CD14-positive monocyte (primary cell): ENCODE measurements at regions not wholly inside any gene's neighbourhood (a gene's known extent, or its start where the extent isn't known, plus 50 kb on each side); places are given as distances from the start of the nearest gene placed in this dataset.

Source experiments
- DNase-seq, 3 donors: peaks; one replicate each; pipeline ENCODE4 v3.0.0-alpha.2; 2011 to 2022
- H2AFZ ChIP-seq: 2 replicates; pipeline ENCODE4 v1.6.0; 2012; ENCODE audit warnings: mild to moderate bottlenecking, low read depth, low read length, inconsistent platforms; ENCODE audit not compliant: insufficient read depth, poor library complexity, severe bottlenecking
- H3K27ac ChIP-seq, 2 donors: 1 replicate in 1 of 2; 2 replicates in 1 of 2; pipeline ENCODE4 v1.5.1; 2012 to 2013; ENCODE audit warnings: low read length in 2 of 2, control low read depth in 1 of 2, inconsistent platforms in 1 of 2, low read depth in 1 of 2, mild to moderate bottlenecking in 1 of 2
- H3K27me3 ChIP-seq, 2 donors: one replicate each; pipeline versions ENCODE4 v1.6.0 to v1.6.1; 2011 to 2013; ENCODE audit warnings: low read length in 2 of 2; ENCODE audit not compliant: control insufficient read depth in 2 of 2, insufficient read depth in 2 of 2
- H3K36me3 ChIP-seq, 2 donors: replicated peaks in 1 of 2; 1 replicate in 1 of 2; 2 replicates in 1 of 2; pipeline versions ENCODE4 v1.5.1 to v1.6.1; 2012 to 2013; ENCODE audit warnings: low read length in 2 of 2, control low read depth in 1 of 2, inconsistent platforms in 1 of 2, mild to moderate bottlenecking in 1 of 2; ENCODE audit not compliant: insufficient read depth in 2 of 2, control insufficient read depth in 1 of 2
- H3K4me1 ChIP-seq, 2 donors: 1 replicate in 1 of 2; 2 replicates in 1 of 2; pipeline versions ENCODE4 v1.5.1 to v1.6.1; 2012 to 2013; ENCODE audit warnings: low read length in 2 of 2, control low read depth in 1 of 2, inconsistent platforms in 1 of 2, mild to moderate bottlenecking in 1 of 2, moderate library complexity in 1 of 2; ENCODE audit not compliant: insufficient read depth in 2 of 2, control insufficient read depth in 1 of 2
- H3K4me2 ChIP-seq: replicated peaks from 2 replicates; pipeline ENCODE3; 2012; ENCODE audit warnings: low read length, moderate library complexity, mild to moderate bottlenecking; ENCODE audit not compliant: poor library complexity, severe bottlenecking; ENCODE audit errors: extremely low read depth
- H3K4me3 ChIP-seq, 3 experiments: fragments of 200-600 bp in 1 of 3; sonication (generic) in 1 of 3; replicated peaks in 1 of 3; 1 replicate in 2 of 3; 2 replicates in 1 of 3; pipeline ENCODE4 v1.5.1; 2011 to 2013; ENCODE audit warnings: low read length in 3 of 3, mild to moderate bottlenecking in 3 of 3, control low read depth in 2 of 3, low read depth in 2 of 3, inconsistent platforms in 1 of 3, moderate library complexity in 1 of 3
- H3K79me2 ChIP-seq: 2 replicates; pipeline ENCODE4 v1.6.0; 2012; ENCODE audit warnings: mild to moderate bottlenecking, control low read depth, inconsistent platforms, low read length, moderate library complexity; ENCODE audit not compliant: insufficient read depth
- H3K9ac ChIP-seq: 2 replicates; pipeline ENCODE4 v1.6.0; 2017; ENCODE audit warnings: low read length, mild to moderate bottlenecking; ENCODE audit not compliant: insufficient read depth, poor library complexity, severe bottlenecking
- H3K9me3 ChIP-seq, 2 donors: replicated peaks in 1 of 2; 1 replicate in 1 of 2; 2 replicates in 1 of 2; pipeline versions ENCODE4 v1.5.1 to v1.6.1; 2012 to 2013; ENCODE audit warnings: low read length in 2 of 2, control low read depth in 1 of 2; ENCODE audit not compliant: control insufficient read depth in 1 of 2, insufficient read depth in 1 of 2
- H4K20me1 ChIP-seq: 2 replicates; pipeline ENCODE4 v1.6.0; 2012; ENCODE audit warnings: mild to moderate bottlenecking, low read length, control low read depth, moderate library complexity; ENCODE audit not compliant: insufficient read depth
- H3K27ac Mint-ChIP-seq, 7 donors: one replicate each; pipeline ENCODE4 v1.8.0; 2020; ENCODE audit warnings: mild to moderate bottlenecking in 7 of 7, mixed read lengths in 7 of 7, moderate library complexity in 6 of 7, inconsistent platforms in 2 of 7
- H3K27me3 Mint-ChIP-seq, 3 donors: one replicate each; pipeline ENCODE4 v1.8.0; 2021 to 2022; ENCODE audit warnings: low read depth in 3 of 3, mild to moderate bottlenecking in 3 of 3, mixed read lengths in 3 of 3, moderate library complexity in 3 of 3, inconsistent platforms in 1 of 3
- H3K36me3 Mint-ChIP-seq, 2 donors: one replicate each; pipeline ENCODE4 v1.8.0; 2020; ENCODE audit warnings: mixed read lengths in 2 of 2, inconsistent platforms in 1 of 2, mild to moderate bottlenecking in 1 of 2
- H3K4me1 Mint-ChIP-seq: one replicate; pipeline ENCODE4 v1.8.0; 2020; ENCODE audit warnings: mild to moderate bottlenecking, mixed read lengths
- H3K4me3 Mint-ChIP-seq, 2 donors: one replicate each; pipeline ENCODE4 v1.8.0; 2020; ENCODE audit warnings: mild to moderate bottlenecking in 2 of 2, mixed read lengths in 2 of 2, moderate library complexity in 1 of 2
- H3K9me3 Mint-ChIP-seq, 7 donors: one replicate each; pipeline ENCODE4 v1.8.0; 2020 to 2022; ENCODE audit warnings: mixed read lengths in 7 of 7, mild to moderate bottlenecking in 6 of 7, moderate library complexity in 6 of 7, inconsistent platforms in 2 of 7
- WGBS: methylation state at CpG from one replicate; pipeline ENCODE4 v1.1.5; 2013; ENCODE audit warnings: missing lambda C conversion rate; ENCODE audit not compliant: insufficient coverage; 5-methylcytosine and 5-hydroxymethylcytosine counted together
- intact Hi-C, 2 donors: fragments of 100-400 bp; cut with micrococcal nuclease; formaldehyde crosslinking; loops; one replicate each; pipeline versions ENCODE4 v1.15.0 to v1.15.1; 2023
- TF ChIP-seq, protein P1 (sequence below): fragments of 200-600 bp; IDR thresholded peaks from one replicate; pipeline ENCODE4 v1.8.0; 2022; ENCODE audit warnings: antibody characterized with exemption, mild to moderate bottlenecking

DNA sequence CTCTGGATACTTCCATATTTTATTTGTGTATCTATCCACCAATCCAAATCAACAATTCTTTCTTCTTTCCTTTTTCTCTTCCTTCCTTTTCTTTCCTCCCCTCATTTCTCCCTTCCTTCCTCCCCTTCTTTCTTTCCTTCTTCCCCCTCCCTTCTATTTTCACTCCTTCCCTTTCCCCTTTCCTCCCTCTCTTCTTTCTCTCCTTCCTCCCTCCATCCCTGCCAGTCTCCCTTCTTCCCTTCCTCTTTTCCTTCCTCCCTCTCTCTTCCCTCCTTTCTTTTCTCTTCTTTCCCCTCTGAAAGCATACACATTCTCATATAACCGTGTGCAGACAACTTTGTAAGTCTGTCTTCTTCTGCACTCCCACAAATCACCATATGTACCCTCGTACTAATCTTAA lies 382.3 kb upstream of the MAF start:
- Mint-ChIP-seq H3K27me3 (no peaks in the 10 kb centered on the region), H3K4me3 (no peak overlapping the region), H3K36me3 (no peaks in the 10 kb centered on the region), H3K27ac (no peak overlapping the region), H3K9me3 (peaks cover 0 to 1% (median 0%) of the 10 kb centered on the region in 7 donors), H3K4me1 (no peaks in the 10 kb centered on the region)
- H3K27ac ChIP-seq = no peak overlapping the region
- H3K27me3 ChIP-seq = no peaks in the 10 kb centered on the region
- H4K20me1 ChIP-seq = no peaks in the 10 kb centered on the region
- H2AFZ ChIP-seq = no peak overlapping the region
- H3K4me3 ChIP-seq = no peak overlapping the region
- no peak overlapping the region for H3K9ac ChIP-seq
- intact Hi-C loops = no loop called here
- no peaks in the 10 kb centered on the region for H3K9me3 ChIP-seq
- H3K4me2 ChIP-seq = no peak overlapping the region
- no peaks in the 10 kb centered on the region for H3K79me2 ChIP-seq
- no CpG with 5 or more reads among the region's 2 CpGs for WGBS
- TF ChIP-seq, protein P1, sequence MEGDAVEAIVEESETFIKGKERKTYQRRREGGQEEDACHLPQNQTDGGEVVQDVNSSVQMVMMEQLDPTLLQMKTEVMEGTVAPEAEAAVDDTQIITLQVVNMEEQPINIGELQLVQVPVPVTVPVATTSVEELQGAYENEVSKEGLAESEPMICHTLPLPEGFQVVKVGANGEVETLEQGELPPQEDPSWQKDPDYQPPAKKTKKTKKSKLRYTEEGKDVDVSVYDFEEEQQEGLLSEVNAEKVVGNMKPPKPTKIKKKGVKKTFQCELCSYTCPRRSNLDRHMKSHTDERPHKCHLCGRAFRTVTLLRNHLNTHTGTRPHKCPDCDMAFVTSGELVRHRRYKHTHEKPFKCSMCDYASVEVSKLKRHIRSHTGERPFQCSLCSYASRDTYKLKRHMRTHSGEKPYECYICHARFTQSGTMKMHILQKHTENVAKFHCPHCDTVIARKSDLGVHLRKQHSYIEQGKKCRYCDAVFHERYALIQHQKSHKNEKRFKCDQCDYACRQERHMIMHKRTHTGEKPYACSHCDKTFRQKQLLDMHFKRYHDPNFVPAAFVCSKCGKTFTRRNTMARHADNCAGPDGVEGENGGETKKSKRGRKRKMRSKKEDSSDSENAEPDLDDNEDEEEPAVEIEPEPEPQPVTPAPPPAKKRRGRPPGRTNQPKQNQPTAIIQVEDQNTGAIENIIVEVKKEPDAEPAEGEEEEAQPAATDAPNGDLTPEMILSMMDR = no peak
- H3K4me1 ChIP-seq = no peaks in the 10 kb centered on the region
- no peaks in the 10 kb centered on the region for H3K36me3 ChIP-seq
- no peak for DNase-seq

DNA sequence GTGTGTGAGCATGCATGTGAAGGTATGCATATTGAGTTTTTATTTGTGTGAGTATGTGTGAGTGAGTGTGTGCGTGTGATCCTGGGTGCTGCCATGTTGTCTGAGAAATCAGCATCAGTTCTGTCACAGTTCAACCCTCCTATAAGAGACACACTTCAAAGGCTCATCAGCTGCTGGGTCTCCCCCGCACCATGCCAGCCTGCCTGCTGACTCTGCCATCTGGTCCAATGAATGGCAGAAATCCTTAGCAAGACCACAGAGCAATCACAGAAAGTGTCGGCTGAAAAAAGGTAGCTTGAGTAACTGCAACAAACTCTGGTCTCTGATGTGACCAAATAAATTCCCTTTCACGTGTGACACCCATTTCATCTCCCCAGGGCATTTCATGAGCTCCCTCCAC lies 381.8 kb upstream of the MAF start:
- TF ChIP-seq, protein P1 = no peak
- DNase-seq = no peak
- H4K20me1 ChIP-seq = no peaks in the 10 kb centered on the region
- no peaks in the 10 kb centered on the region for H3K27me3 Mint-ChIP-seq
- H3K4me3 Mint-ChIP-seq = no peak overlapping the region
- H2AFZ ChIP-seq = no peak overlapping the region
- H3K4me1 ChIP-seq = no peaks in the 10 kb centered on the region
- H3K36me3 Mint-ChIP-seq = no peaks in the 10 kb centered on the region
- H3K36me3 ChIP-seq = no peaks in the 10 kb centered on the region
- no peaks in the 10 kb centered on the region for H3K79me2 ChIP-seq
- H3K9ac ChIP-seq = no peak overlapping the region
- H3K4me2 ChIP-seq = no peak overlapping the region
- no peak overlapping the region for H3K27ac Mint-ChIP-seq
- no peak overlapping the region for H3K4me3 ChIP-seq
- H3K27ac ChIP-seq = no peak overlapping the region
- no peaks in the 10 kb centered on the region for H3K27me3 ChIP-seq
- H3K9me3 Mint-ChIP-seq = peaks cover 0 to 2% (median 0%) of the 10 kb centered on the region in 7 donors
- WGBS = 89% methylated on average over 3 of the region's 4 CpGs
- no peaks in the 10 kb centered on the region for H3K9me3 ChIP-seq
- intact Hi-C loops = no loop called here
- no peaks in the 10 kb centered on the region for H3K4me1 Mint-ChIP-seq
